ENCODE measurements at regions not wholly inside any gene's neighbourhood (a gene's known extent, or its start where the extent isn't known, plus 50 kb on each side); places are given as distances from the start of the nearest gene placed in this dataset.

DNA sequence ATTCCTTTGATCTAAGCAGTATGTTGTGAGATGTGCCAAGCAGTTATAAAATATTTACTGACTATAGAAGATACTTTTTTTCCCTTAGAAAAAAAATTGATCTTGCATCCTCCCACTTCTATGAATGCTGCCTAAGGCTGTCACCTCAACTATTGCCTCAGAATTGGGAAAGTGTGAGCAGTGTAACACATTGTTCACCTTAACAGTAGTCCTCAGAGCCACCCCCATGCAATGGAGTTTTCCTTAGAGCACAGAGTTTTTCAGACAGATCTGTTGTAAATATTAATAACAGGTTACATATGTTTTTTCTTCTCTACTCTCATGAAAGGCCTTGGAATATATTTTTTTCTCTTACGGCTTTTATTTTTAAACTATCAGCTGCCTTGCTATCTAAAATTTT lies 607.3 kb downstream of the STK39 start:
- TF ChIP-seq, protein P1, sequence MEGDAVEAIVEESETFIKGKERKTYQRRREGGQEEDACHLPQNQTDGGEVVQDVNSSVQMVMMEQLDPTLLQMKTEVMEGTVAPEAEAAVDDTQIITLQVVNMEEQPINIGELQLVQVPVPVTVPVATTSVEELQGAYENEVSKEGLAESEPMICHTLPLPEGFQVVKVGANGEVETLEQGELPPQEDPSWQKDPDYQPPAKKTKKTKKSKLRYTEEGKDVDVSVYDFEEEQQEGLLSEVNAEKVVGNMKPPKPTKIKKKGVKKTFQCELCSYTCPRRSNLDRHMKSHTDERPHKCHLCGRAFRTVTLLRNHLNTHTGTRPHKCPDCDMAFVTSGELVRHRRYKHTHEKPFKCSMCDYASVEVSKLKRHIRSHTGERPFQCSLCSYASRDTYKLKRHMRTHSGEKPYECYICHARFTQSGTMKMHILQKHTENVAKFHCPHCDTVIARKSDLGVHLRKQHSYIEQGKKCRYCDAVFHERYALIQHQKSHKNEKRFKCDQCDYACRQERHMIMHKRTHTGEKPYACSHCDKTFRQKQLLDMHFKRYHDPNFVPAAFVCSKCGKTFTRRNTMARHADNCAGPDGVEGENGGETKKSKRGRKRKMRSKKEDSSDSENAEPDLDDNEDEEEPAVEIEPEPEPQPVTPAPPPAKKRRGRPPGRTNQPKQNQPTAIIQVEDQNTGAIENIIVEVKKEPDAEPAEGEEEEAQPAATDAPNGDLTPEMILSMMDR (IDR thresholded peaks at IDR 0.05 in 4 of 5, conservative IDR thresholded peaks at IDR 0.05 in 1 of 5): no peak
- TF ChIP-seq POLR2A (IDR thresholded peaks at IDR 0.05): no peak

All from gastrocnemius medialis (tissue), 4 donors.